Fibroblast of lung (primary cell): ENCODE measurements at regions not wholly inside any gene's neighbourhood (a gene's known extent, or its start where the extent isn't known, plus 50 kb on each side); places are given as distances from the start of the nearest gene placed in this dataset.
A peak's percentile ranks its signal among the peaks of the same experiment; 100 is the strongest.

Experiments used
- DNase-seq, 2 donors: peaks; one replicate each; pipeline versions ENCODE4 v3.0.0 to v3.0.0-alpha.2; 2010; ENCODE audit warnings: low read depth in 2 of 2
- H2AFZ ChIP-seq: 2 replicates; pipeline ENCODE4 v1.5.1; 2012; ENCODE audit warnings: low read length, control low read depth, inconsistent platforms
- H3K27ac ChIP-seq: 2 replicates; pipeline ENCODE4 v1.5.1; 2011; ENCODE audit warnings: low read length, control low read depth; ENCODE audit not compliant: insufficient read depth
- H3K27me3 ChIP-seq: 2 replicates; pipeline ENCODE4 v1.5.1; 2011; ENCODE audit warnings: mild to moderate bottlenecking, low read length; ENCODE audit not compliant: control insufficient read depth, insufficient read depth
- H3K36me3 ChIP-seq: 2 replicates; pipeline ENCODE4 v1.5.1; 2011; ENCODE audit warnings: low read length; ENCODE audit not compliant: control insufficient read depth, insufficient read depth
- H3K4me1 ChIP-seq: 2 replicates; pipeline ENCODE4 v1.5.1; 2011; ENCODE audit warnings: low read length; ENCODE audit not compliant: control insufficient read depth, insufficient read depth; ENCODE audit errors: extremely low read depth
- H3K4me2 ChIP-seq: 2 replicates; pipeline ENCODE4 v1.5.1; 2011; ENCODE audit warnings: low read length, control low read depth; ENCODE audit not compliant: insufficient read depth; ENCODE audit errors: extremely low read depth
- H3K4me3 ChIP-seq, 4 experiments: fragments of 200-600 bp in 1 of 4; sonication (generic) in 1 of 4; replicated peaks in 1 of 4; 2 replicates each; pipeline ENCODE4 v1.5.1; 2011 to 2016; ENCODE audit warnings: low read length in 4 of 4, low read depth in 3 of 4, mild to moderate bottlenecking in 3 of 4, control low read depth in 2 of 4, inconsistent platforms in 1 of 4, mixed read lengths in 1 of 4; ENCODE audit not compliant: insufficient read depth in 1 of 4; ENCODE audit errors: control extremely low read depth in 1 of 4
- H3K79me2 ChIP-seq: 2 replicates; pipeline ENCODE4 v1.5.1; 2012; ENCODE audit warnings: mild to moderate bottlenecking, low read length, inconsistent platforms; ENCODE audit not compliant: control insufficient read depth, insufficient read depth
- H3K9ac ChIP-seq: 2 replicates; pipeline ENCODE4 v1.5.1; 2011; ENCODE audit warnings: mild to moderate bottlenecking, low read length, control low read depth; ENCODE audit not compliant: insufficient read depth
- H3K9me3 ChIP-seq: 2 replicates; pipeline ENCODE4 v1.5.1; 2012; ENCODE audit warnings: low read depth, low read length; ENCODE audit not compliant: control insufficient read depth, insufficient read depth
- H4K20me1 ChIP-seq: 2 replicates; pipeline ENCODE4 v1.5.1; 2011; ENCODE audit warnings: low read length; ENCODE audit not compliant: control insufficient read depth, insufficient read depth; ENCODE audit errors: extremely low read depth
- EZH2 ChIP-seq: IDR thresholded peaks from 2 replicates; pipeline ENCODE4 v1.5.1; 2012; ENCODE audit warnings: low read length, control low read depth, mild to moderate bottlenecking; ENCODE audit errors: missing control alignments
- TF ChIP-seq, protein P1 (sequence below), 2 donors: IDR thresholded peaks in 1 of 2; conservative IDR thresholded peaks in 1 of 2; 1 replicate in 1 of 2; 2 replicates in 1 of 2; pipeline ENCODE4 v1.5.1; 2011 to 2012; ENCODE audit warnings: low read length in 2 of 2, control low read depth in 1 of 2, inconsistent platforms in 1 of 2, low read depth in 1 of 2, mild to moderate bottlenecking in 1 of 2

DNA sequence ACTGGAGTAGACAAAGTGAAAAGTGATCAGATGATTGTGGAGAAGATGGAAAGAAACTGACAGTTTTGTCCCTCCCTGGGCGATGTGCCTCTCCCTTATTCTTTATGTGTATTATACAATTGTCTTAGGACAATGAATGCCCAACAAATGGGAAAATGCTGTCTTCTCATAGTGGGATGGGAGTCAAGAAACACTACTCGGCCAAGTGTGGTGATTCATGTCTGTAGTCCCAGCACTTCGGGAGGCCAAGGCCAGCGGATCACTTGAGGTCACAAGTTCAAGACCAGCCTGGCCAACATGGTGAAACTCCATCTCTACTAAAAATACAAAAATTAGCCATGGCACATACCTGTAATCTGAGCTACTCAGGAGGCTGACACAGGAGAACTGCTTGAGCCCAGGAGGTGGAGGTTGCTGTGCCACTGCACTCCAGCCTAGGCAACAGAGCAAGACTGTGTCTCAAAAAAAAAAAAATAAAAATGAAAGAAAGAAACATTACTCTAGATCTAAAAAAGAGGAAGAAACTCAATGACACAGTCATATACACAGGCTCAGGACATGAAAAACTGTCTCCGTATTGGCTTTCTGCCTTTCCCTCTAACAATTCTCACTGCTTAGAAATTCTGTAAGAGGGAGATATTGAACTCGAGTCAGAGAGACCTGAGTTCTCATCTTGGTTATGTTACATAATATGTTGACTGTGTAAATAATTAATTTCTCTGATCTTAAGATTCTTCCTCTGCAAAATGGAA, 67.9 kb upstream of the TARS1 start:
- peaks cover 2% of the 10 kb centered on the region for H3K4me1 ChIP-seq
- no peaks in the 10 kb centered on the region for H4K20me1 ChIP-seq
- no peak overlapping the region for H3K4me3 ChIP-seq
- TF ChIP-seq, protein P1, sequence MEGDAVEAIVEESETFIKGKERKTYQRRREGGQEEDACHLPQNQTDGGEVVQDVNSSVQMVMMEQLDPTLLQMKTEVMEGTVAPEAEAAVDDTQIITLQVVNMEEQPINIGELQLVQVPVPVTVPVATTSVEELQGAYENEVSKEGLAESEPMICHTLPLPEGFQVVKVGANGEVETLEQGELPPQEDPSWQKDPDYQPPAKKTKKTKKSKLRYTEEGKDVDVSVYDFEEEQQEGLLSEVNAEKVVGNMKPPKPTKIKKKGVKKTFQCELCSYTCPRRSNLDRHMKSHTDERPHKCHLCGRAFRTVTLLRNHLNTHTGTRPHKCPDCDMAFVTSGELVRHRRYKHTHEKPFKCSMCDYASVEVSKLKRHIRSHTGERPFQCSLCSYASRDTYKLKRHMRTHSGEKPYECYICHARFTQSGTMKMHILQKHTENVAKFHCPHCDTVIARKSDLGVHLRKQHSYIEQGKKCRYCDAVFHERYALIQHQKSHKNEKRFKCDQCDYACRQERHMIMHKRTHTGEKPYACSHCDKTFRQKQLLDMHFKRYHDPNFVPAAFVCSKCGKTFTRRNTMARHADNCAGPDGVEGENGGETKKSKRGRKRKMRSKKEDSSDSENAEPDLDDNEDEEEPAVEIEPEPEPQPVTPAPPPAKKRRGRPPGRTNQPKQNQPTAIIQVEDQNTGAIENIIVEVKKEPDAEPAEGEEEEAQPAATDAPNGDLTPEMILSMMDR (conservative IDR thresholded peaks at IDR 0.05 in 1 of 2, IDR thresholded peaks at IDR 0.05 in 1 of 2; ENCODE audit: low read depth in 1 of 2, low read length in 2 of 2): no peak
- no peak for TF ChIP-seq EZH2
- H3K4me2 ChIP-seq: no peak overlapping the region
- no peak for DNase-seq
- H3K9ac ChIP-seq: no peak overlapping the region
- no peak overlapping the region for H3K27ac ChIP-seq
- no peaks in the 10 kb centered on the region for H3K36me3 ChIP-seq
- no peaks in the 10 kb centered on the region for H3K9me3 ChIP-seq
- H2AFZ ChIP-seq: no peak overlapping the region
- no peaks in the 10 kb centered on the region for H3K79me2 ChIP-seq
- no peaks in the 10 kb centered on the region for H3K27me3 ChIP-seq

GRCh38 chr5:33375900-33376299, 64.9 kb upstream of the TARS1 start:
- Histone ChIP-seq H3K4me2 (no peak overlapping the region), H3K27ac (no peak overlapping the region), H3K79me2 (no peaks in the 10 kb centered on the region), H3K4me1 (no peaks in the 10 kb centered on the region), H3K36me3 (no peaks in the 10 kb centered on the region), H3K4me3 (no peak overlapping the region), H2AFZ (no peak overlapping the region), H3K9me3 (no peaks in the 10 kb centered on the region), H4K20me1 (no peaks in the 10 kb centered on the region), H3K9ac (no peak overlapping the region), H3K27me3 (no peaks in the 10 kb centered on the region)
- DNase-seq: no peak
- TF ChIP-seq, protein P1 (conservative IDR thresholded peaks at IDR 0.05 in 1 of 2, IDR thresholded peaks at IDR 0.05 in 1 of 2; ENCODE audit: low read depth in 1 of 2, low read length in 2 of 2): no peak
- no peak for TF ChIP-seq EZH2

DNA sequence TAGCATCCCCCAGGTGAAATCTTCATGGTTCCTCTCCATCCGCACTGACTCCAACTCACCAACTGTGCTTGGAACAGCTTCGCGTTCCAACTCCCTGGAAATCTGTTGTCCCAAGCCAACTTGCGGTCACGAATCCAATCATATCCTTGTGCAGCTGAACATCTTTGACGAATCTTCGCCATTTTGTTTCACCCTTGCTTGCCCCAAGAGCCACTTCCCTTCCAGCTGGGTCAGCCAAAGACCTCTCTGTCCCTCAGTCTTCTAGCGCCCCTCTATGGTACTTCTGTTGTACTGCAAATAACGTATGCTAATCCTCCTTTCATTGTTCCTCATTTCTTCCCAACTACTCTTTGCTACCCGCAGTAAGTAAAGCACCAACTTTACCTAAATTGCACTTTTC, 61.0 kb upstream of the TARS1 start:
- H3K27ac ChIP-seq: no peak overlapping the region
- H4K20me1 ChIP-seq: no peaks in the 10 kb centered on the region
- no peak overlapping the region for H2AFZ ChIP-seq

More for the DNA sequence above, 61.0 kb upstream of the TARS1 start:
- Histone ChIP-seq H3K4me1 (no peaks in the 10 kb centered on the region), H3K79me2 (no peaks in the 10 kb centered on the region), H3K36me3 (no peaks in the 10 kb centered on the region), H3K9ac (no peak overlapping the region), H3K4me2 (no peak overlapping the region), H3K4me3 (no peak overlapping the region), H3K9me3 (no peaks in the 10 kb centered on the region), H3K27me3 (no peaks in the 10 kb centered on the region)
- DNase-seq: peak in 1 of 2 donors; percentile 66
- TF ChIP-seq EZH2: no peak
- TF ChIP-seq, protein P1 (conservative IDR thresholded peaks at IDR 0.05 in 1 of 2, IDR thresholded peaks at IDR 0.05 in 1 of 2; ENCODE audit: low read depth in 1 of 2, low read length in 2 of 2): peak; percentile 44 to 71
